Stimulated activated naive CD4-positive, alpha-beta T cell (primary cell): ENCODE measurements at regions not wholly inside any gene's neighbourhood (a gene's known extent, or its start where the extent isn't known, plus 50 kb on each side); places are given as distances from the start of the nearest gene placed in this dataset.
"Not testable (repeated sequence)": the region's sequence is repeated elsewhere in the genome, so short reads cannot be mapped to it uniquely, and the experiment has no call there.

Source experiments
- DNase-seq, 6 experiments: peaks; one replicate each; lab custom pipeline; 2025; lab: John Stamatoyannopoulos, UW

DNA sequence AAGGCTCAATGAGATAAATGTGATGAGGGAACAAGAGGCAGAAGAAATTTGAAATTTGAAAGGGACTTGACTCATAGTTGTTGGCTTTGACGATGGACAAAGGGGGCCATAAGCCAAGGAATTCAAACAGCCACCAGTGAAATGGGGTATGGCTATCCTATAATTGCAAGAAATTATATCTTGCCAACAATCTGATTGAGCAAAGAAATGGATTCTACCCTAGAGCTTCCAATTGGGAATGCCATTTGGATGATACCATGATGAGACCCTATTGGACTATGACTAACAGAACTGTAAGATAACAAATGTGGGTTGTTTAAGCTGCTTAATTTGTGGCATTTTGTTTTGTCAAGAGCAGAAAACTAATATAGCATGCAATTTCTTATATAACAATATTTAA is 270.1 kb upstream of the ARSJ start:
- no peak for DNase-seq

DNA sequence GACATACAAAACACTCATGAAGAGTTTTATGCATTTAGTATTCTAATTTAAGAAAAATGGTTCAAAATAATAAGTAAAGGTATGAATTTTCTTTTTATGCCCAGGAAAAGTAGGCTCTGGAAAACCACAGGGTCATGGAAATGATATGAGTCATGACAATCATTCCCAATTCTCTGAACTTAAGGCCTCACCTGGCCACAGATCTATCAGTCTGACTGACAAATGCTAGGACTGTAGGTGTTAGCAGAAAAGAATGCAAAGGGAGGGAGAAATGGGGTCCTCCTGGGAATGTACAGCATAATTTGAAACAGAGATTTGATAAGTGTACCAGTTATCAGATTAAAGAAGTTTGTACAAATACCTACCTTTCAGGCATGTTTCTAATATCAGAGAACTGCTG is 270.5 kb upstream of the ARSJ start:
- DNase-seq = no peak

DNA sequence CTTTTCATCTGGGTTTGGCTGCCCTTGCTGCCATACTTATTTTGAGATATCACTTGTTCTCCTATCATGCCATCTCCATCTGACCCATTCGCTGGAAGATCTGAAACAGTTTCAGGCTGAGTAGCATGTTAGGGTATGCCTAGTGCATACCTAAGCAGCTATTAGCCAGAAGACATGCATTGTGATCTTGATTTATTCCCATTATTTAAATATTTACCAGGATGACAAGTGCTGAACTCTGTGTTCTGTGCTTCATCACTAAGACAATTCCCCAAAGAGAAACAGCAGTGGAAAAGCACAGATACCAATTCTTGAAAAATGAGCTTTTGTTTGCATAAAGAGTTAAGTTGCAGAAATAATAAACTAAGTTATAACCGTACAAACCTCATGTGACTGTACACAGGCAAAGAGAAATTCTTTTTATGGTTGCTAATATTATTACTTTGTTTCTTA is 271.0 kb upstream of the ARSJ start:
- no peak for DNase-seq

DNA sequence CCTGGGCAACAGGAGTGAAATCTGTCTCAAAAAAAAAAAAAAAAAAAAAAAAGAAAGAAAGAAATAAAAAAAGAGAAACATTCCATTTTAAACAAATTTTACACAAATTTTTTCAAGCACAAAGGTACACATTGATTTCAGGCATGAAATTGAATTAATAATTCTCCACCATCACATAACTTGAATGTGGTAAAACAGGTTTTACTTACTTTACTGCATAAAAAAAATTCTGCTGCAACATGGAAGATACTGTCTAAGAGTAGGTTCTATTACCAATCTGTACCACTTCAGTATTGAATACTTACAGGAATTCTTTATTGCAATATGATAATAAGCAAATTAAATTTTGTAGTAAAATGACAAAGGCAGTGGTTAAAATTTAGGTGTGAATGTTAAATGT is 271.6 kb upstream of the ARSJ start:
- no peak for DNase-seq

DNA sequence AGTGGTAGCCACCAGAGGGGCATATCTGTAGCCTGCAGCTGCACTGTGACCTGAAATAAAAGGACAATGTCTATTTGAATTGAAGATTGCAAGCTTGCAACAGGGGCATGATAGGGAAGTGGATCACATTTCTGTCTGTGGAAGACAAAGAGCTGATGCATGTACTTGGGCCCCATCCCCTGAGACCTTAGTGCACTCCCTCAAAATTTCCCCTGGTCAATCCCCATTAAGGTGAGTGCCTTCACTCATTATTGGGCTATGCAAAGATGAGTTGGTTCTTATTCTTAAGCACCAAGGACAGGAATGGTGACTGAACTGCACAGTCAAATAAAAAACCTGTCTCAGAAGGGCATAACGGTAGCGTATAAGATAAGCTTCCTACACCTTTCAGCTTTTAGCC is 273.1 kb upstream of the ARSJ start:
- DNase-seq = no peak

DNA sequence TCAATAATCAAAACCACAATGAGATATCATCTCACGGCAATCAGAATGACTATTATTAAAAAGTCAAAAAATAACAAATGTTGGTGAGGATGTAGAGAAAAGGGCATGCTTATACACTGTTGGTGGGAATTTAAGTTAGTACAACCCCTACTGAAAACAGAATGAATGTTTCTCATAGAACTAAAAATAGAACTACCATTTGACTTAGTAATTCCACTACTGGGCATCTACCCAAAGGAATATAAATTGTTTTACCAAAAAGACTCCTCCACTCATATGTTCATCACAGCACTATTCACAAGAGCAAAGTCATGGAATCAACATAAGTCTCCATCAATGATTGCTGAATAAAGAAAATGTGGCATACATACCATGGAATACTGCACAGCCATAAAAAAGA is 278.1 kb upstream of the ARSJ start:
- DNase-seq = no peak

DNA sequence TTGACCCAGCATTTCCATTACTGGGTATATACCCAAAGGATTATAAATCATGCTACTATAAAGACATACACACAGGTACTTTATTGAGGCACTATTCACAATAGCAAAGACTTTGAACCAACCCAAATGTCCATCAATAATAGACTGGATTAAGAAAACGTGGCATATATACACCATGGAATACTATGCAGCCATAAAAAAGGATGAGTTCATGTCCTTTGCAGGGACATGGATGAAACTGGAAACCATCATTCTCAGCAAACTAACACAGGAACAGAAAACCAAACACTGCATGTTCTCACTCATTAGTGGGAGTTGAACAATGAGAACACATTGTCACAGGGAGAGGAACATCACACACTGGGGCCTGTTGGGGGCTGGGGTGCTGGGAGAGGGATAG is 283.0 kb upstream of the ARSJ start:
- DNase-seq = not testable (repeated sequence)

DNA sequence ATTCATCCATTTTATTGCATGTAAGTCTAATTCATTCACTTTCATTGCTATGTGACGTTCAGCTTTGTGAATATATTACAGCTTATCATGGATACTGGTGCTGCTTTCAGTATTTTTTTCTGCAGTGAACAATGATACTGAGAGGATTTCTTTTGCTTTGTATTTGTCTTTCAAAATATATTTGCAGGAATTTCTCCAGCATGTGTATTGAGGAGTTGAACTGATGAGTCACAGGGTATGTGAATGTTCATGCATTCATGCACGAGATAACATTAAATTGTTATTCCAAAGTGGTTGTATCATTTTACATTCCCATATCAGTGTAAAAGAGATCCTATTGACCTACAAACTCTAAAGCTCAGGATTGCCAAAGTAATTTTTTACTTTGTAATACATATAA is 283.8 kb upstream of the ARSJ start:
- DNase-seq = no peak

DNA sequence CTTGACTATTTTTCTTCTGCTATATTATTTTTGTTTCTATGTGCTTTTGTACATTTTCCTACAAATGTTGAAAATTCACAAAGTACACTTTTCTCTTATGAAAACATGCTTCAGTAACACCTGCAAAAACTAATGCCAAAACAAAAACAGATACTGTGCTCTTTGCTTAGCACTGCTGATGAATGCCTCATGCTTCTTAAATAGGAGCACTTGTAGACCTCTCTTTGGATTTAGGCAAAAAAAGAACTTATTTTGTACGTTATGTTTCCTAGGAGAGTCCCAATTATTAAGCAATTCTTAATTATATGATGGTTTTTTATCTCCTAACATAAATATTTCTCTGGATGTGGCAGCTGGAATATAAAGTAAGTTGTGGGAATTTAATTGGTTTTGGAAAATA is 285.0 kb upstream of the ARSJ start:
- DNase-seq = no peak

DNA sequence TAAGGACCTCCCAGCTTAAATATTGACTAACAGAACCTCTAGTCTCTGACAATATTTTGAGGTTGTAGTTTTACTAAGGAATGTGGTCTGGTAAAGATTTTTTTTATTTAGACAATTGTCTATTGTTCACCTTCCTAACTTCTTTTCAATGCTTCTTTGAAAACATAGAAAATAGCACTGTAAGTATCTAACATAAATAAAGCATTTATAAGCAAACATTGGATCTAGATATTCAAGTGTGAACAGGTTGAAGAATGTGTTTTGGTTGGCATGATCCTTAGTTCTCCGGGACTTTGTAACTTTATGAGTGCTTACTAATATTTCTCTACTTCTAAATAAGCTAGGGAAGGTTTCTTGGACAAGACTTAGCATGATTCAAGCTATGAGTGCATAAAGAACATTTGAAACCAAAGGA is 285.4 kb upstream of the ARSJ start:
- no peak for DNase-seq

DNA sequence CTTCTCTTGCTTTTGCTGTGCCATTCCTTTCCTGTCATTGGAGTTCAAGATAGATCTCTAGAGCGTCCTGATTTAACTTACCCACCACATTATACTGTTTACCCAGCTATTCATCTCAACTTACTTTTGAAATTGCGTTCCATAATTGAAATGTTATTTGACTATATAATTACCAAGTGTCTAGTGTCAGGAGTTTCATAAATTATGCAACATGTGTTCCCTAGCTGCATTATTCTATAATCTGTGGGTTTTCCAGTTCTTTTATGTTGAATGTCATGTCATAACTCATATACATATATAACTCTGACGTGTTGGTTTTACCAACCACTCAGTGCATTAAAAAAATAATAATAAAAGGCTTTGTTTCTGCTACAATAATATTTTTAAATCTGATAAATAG is 285.9 kb upstream of the ARSJ start:
- DNase-seq = no peak

DNA sequence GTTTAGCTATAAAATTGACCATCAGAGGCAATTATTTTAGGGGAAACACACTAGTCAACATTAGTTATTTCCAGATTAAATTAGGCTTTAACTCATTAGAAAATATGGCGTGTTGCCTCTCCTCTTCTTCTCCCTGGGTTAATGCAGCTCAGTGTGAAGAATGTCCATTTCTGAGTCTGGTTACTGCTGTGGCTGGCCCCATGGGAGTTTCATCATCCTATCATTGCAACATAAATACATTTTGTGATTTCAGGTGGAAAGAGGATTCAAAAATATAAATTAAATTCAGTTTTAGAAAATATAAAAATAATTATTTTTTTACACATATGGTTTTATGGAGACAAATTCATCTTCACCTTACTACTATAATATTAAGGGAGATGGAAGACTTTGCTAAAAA is 288.5 kb upstream of the ARSJ start:
- no peak for DNase-seq

DNA sequence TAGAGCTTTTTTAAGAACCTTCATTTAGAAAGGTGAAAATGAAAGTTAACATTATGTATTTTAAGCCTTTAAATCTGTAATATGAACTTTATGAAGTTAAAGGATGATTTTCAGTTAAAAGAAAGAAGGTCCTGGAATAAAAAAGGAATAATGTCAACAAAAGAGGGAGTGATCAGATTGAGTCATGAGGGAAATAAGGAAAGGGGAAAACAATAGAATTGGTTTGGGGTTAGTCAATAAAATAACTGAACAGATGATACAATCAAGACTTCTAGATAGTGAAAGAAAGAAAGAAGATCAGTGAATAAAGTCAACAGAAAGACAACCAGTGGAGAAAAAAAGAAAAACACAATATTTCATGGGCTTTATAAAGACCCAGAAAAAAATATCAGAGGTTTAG is 291.6 kb upstream of the ARSJ start:
- no peak for DNase-seq

DNA sequence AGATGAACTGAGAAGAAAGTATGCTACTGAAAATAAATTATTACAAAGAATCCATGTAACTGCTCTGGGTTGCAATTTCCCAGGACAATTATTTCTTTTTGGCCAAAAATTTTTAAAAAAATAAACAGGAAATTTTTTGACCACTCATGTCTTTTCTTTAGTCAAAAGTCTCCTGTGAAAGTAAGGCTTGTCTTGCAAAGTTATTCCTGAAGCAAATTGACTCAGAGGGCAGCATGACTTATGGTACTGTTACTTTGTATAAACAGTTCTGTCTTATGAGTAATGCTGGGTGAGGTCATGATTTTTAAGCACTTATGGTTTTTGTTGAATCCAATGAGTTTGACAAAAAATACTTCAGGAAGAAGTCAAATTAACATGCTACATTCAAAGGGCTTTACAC is 292.8 kb upstream of the ARSJ start:
- DNase-seq = no peak

DNA sequence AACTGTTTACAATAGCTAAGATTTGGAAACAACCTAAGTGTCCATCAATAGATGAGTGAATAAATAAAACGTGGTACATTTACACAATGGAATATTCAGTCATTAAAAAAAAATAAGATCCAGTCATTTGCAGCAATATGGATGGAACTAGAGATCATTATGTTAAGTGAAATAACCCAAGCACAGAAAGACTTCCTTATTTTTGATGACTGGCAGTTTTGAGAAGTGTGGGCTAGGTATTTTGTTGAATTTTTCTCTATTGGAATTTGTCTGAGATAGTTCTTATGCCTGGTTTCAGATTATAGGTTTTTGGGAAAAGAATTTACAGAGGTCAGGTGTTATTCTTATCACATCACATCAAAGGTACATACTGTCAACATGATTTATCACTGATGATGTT is 293.8 kb upstream of the ARSJ start:
- no peak for DNase-seq

DNA sequence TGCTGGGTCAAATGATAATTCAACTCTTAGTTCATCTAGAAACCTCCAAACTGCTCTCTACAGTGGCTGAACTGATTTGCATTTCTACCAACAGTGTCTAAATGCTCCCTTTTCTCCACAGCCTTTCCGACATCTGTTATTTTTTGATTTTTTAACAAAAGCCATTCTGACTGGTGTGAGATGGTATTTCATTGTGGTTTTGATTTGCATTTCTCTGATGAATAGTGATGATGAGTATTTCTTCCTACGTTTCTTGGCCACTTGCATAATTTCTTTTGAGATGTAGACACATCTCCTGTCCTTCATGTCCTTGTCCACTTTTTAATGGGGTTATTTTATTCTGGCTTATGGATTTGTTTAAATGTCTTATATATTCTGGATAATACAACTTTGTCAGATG is 298.2 kb upstream of the ARSJ start:
- no peak for DNase-seq

DNA sequence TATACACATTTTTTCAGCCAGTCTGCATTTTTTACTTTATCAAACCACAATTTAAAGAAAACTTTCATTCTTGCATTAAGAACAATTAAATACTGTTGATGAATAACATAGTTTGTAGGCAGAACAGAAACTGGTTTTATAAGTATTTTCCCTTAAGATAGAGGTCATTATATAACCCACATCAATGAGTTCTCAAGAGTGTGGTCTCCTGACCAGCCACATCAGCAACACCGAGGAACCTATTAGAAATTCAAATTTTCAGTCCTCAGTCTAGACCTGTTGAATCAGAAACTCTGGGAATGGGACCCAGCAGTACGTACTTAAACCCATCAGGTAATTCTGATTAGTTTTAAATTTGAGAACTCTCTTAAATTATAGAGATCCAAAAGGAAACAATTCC is 299.6 kb upstream of the ARSJ start:
- no peak for DNase-seq

DNA sequence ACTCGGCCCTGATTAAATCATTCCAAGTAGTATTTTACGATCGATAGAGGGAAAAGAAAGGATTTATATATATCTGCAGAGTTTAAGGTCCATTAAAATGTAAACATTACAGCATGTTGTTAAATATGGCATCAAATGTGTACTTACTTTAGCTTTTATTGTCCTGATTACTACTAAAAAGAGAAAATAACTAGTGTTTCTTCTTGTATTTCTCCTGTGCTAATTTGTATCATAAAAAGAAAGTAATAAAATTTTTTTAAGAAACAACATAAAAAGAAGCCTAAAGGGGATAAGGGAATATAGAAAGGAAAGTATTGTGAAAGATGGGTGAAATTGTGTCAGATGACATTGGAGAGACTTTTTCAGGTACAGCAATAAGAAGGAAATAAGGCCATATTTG is 300.3 kb upstream of the ARSJ start:
- DNase-seq = no peak

DNA sequence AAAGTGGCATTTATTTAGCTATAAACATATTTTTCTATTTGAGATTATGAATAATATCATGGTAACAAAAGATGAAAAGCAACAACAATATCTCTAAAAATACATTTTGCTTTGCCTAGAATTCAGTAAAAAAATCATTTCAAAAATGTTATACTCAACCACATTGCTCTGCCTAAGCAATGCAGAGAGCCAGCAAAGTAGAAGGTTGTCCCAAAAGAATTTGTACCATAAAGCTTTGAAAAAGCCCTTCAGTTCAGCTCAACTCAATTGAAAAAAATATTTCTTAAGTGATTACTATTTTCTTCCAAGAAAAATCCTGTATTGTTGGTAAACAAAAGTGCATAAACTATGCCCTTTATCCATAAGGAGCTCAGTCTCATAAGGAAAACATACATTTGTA is 301.2 kb upstream of the ARSJ start:
- DNase-seq = no peak

DNA sequence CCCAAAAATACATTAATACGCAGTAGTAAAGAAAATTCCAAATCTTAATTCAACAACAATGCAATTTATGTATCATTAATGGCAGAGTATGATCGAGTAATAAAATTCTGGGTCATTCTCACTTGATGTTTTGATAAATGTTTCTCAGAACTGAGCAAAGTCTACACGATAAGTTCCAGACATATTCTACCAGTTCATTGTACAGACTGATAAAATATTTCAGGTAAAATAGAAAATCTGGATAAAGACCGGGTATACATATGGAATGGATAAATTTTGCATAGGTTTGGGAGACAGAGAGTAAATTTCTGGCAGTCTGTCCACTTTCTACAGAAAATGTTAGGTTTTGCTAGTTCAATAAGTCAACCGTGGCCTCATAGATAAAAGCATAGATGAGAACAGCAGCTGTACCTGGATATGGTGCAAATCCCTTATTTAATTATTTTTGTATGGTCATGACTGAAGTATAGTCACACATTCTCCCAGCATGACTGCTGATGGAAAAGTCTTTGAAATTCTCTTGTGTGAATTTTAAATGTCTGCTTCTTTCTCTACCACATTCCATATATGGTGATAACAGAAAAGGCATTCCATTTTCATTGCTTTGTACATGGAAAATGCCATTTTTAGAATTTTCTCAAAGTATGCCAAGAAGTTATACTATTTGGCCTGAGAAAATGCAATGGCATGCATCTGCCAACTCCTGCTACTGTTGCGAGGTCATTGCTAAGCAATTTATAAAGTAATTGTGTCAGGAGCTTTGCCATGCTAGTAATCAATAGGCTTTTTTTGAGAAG is 301.9 kb upstream of the ARSJ start:
- no peak for DNase-seq

DNA sequence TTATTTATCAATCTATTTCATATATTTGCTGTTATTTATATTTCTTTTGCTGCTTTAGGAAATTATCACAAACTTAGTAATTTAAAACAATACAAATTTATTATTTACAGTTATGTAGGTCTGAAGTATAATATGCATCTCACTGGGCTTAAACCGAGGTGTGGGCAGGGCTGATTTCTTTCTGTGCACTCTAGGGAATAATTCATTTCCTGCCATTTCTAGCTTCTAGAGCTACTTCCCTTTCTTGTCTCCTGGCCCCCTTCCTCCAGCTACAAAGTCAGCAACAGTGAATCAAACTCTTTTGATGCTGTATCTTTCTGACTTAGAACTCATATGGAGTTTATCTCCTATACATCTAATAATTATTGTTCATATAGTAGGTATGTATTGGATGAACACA is 303.5 kb upstream of the ARSJ start:
- DNase-seq = no peak

DNA sequence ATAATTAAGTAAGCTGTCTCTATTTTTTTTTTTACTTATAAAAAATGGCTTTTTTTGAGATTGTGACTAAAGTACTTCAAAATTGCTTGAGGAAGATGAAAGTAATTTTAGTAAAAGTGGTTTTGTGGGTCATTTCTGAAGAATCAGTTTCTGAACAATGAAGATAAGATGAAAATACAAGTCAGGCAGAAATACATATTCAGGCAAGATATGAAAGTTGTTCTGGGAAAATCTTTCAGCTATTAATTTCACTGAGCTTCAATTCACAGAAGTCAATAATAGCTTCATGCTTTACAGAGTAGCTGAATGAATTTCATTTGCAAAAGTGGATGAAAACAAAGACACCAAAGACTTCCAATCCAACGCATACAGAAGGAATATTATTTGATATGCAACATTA is 305.2 kb upstream of the ARSJ start:
- DNase-seq = no peak

DNA sequence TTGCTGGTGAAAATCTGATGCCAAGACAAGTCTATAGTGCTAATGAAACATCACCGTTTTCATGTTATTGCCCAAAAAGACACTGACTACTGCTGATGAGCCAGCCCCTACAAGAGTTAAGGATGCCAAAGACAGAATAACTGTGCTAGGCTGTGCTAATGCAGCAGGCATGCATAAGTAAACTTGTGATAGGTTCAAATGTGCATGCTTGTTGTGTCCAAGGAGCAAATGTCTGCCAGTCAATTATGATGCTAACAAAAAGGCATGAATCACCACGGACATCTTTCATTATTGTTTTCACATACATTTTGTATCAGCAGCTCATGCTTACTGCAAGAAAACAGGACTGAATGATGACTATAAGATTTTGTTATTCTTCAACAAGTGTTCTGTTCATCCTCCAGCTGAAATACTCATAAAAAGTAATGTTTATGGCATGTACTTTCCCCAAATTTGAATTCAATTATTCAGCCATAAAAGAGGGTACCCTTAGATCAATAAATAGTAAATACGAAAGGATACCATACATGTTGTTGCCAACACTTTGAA is 306.9 kb upstream of the ARSJ start:
- DNase-seq = no peak

DNA sequence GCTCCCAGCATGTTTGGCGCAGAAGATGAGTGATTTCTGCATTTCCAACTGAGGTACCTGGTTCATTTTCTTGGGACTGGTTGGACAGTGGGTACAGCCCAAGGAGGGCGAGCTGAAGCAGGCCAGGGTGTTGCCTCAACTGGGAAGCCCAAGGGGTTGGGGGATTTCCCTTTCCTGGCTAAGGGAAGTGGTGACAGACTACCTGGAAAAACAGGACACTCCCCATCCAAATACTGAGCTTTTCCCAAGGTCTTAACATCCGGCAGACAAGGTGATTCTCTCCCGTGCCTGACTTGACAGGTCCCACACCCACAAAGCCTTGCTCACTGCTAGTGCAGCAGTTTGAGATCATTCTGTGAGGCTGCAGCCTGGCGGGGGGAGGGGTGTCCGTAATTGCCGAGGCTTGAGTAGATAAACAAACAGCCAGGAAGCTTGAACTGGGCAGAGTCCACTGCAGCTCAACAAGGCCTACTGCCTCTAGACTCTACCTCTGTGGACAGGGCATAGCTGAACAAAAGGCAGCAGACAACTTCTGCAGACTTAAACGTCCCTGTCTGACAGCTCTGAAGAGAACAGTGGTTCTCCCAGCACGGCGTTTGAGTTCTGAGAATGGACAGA is 307.7 kb upstream of the ARSJ start:
- DNase-seq = no peak
